OCI-LY7 (cell line): ENCODE measurements at regions not wholly inside any gene's neighbourhood (a gene's known extent, or its start where the extent isn't known, plus 50 kb on each side); places are given as distances from the start of the nearest gene placed in this dataset.

Experiments used
- BruUV-seq: library from RNA; stranded (reverse); fragments of 400-500 nt; replicated peaks from 2 replicates; lab custom pipeline; 2021; lab: Mats Ljungman, UMichigan
- CTCF ChIA-PET: fragments of 300-600 bp; sonication (Branson Sonifier 250); formaldehyde crosslinking; loops from one replicate; lab custom pipeline; 2022; ENCODE audit warnings: antibody characterized with exemption; ENCODE audit not compliant: unreplicated experiment; lab: Charles Lee
- POLR2A ChIA-PET: fragments of 300-600 bp; sonication (Branson Sonifier 250); formaldehyde crosslinking; loops from one replicate; lab custom pipeline; 2022; ENCODE audit warnings: antibody characterized with exemption; lab: Charles Lee
- DNase-seq: peaks from one replicate; pipeline ENCODE4 v3.0.0-alpha.2; 2015; ENCODE audit warnings: low spot score
- H2AFZ ChIP-seq: fragments of 200-600 bp; sonication (generic), shearing (Covaris generic); 2 replicates; pipeline ENCODE4 v1.6.1; 2014; ENCODE audit warnings: mild to moderate bottlenecking, antibody characterized with exemption, low read length, moderate library complexity
- H3K27ac ChIP-seq: fragments of 200-600 bp; sonication (generic); 2 replicates; pipeline ENCODE4 v1.5.1; 2014; ENCODE audit warnings: mixed run types, low read depth, mild to moderate bottlenecking, moderate library complexity, low read length, inconsistent platforms; ENCODE audit not compliant: poor library complexity, severe bottlenecking
- H3K36me3 ChIP-seq: fragments of 200-600 bp; sonication (generic); 2 replicates; pipeline ENCODE4 v1.6.1; 2014; ENCODE audit warnings: mild to moderate bottlenecking, antibody characterized with exemption, low read length, moderate library complexity, mixed read lengths; ENCODE audit not compliant: insufficient read depth
- H3K4me1 ChIP-seq: fragments of 200-600 bp; sonication (generic); 2 replicates; pipeline ENCODE4 v1.5.1; 2014; ENCODE audit warnings: mild to moderate bottlenecking, low read length; ENCODE audit not compliant: insufficient read depth, poor library complexity, severe bottlenecking
- H3K4me2 ChIP-seq: fragments of 200-600 bp; sonication (generic); 2 replicates; pipeline ENCODE4 v1.6.1; 2014; ENCODE audit warnings: mild to moderate bottlenecking, low read length
- H3K4me3 ChIP-seq: fragments of 200-600 bp; sonication (generic); 2 replicates; pipeline ENCODE4 v1.5.1; 2014; ENCODE audit warnings: mild to moderate bottlenecking, low read depth, low read length; ENCODE audit not compliant: poor library complexity, severe bottlenecking
- H3K79me2 ChIP-seq: fragments of 200-600 bp; sonication (generic); 2 replicates; pipeline ENCODE4 v1.6.1; 2016; ENCODE audit warnings: low read depth, mild to moderate bottlenecking, low read length, moderate library complexity, mixed read lengths; ENCODE audit not compliant: insufficient read depth
- H3K9me2 ChIP-seq: fragments of 200-600 bp; sonication (generic); 2 replicates; pipeline ENCODE4 v1.6.1; 2016; ENCODE audit warnings: mild to moderate bottlenecking, low read length, mixed read lengths; ENCODE audit not compliant: insufficient read depth
- H3K9me3 ChIP-seq: fragments of 200-600 bp; sonication (generic); 2 replicates; pipeline ENCODE4 v1.6.1; 2014; ENCODE audit warnings: mild to moderate bottlenecking, mixed run types, low read length, mixed read lengths
- H4K20me1 ChIP-seq: fragments of 200-600 bp; sonication (generic); 2 replicates; pipeline ENCODE4 v1.6.1; 2014; ENCODE audit warnings: mild to moderate bottlenecking, antibody characterized with exemption, low read length, moderate library complexity, mixed read lengths; ENCODE audit not compliant: insufficient read depth
- CTCF ChIP-seq: fragments of 200-600 bp; sonication (generic); conservative IDR thresholded peaks from 2 replicates; pipeline ENCODE4 v1.5.1; 2014; ENCODE audit warnings: mild to moderate bottlenecking, antibody characterized with exemption, low read length, moderate library complexity, mixed read lengths
- EZH2phosphoT487 ChIP-seq: fragments of 200-600 bp; sonication (generic); IDR thresholded peaks from 2 replicates; pipeline ENCODE4 v1.6.1; 2018; ENCODE audit warnings: low read depth, borderline replicate concordance, mild to moderate bottlenecking, mixed run types, antibody characterized with exemption, low read length, moderate library complexity, mixed read lengths
- intact Hi-C: fragments of 100-400 bp; cut with micrococcal nuclease; formaldehyde crosslinking; loops from one replicate; pipeline ENCODE4 v1.10.0; 2022; ENCODE audit not compliant: unreplicated experiment

- H3K9me3 ChIP-seq, result no peaks in the 10 kb centered on the region
- no peaks in the 10 kb centered on the region for H3K79me2 ChIP-seq
- intact Hi-C loops, result no loop called here
- H3K4me2 ChIP-seq, result no peak overlapping the region
- H3K36me3 ChIP-seq, result no peaks in the 10 kb centered on the region
- DNase-seq, result no peak
- H3K9me2 ChIP-seq, result no peaks in the 10 kb centered on the region
- H3K27ac ChIP-seq, result no peak overlapping the region
- H2AFZ ChIP-seq, result no peak overlapping the region
- ChIA-PET POLR2A (no interaction called here), CTCF (no interaction called here)
- TF ChIP-seq CTCF (no peak), EZH2phosphoT487 (no peak)
- no TSS peak for BruUV-seq
- no peak overlapping the region for H3K4me3 ChIP-seq
- no peaks in the 10 kb centered on the region for H4K20me1 ChIP-seq
- H3K4me1 ChIP-seq, result no peaks in the 10 kb centered on the region
Measured at GRCh38 chr12:116504438-116504837, 54.7 kb upstream of the MAP1LC3B2 start.

- Histone ChIP-seq H3K27ac (no peak overlapping the region), H3K4me3 (no peak overlapping the region), H3K9me3 (no peaks in the 10 kb centered on the region), H3K36me3 (no peaks in the 10 kb centered on the region), H3K4me2 (no peak overlapping the region), H2AFZ (no peak overlapping the region), H3K4me1 (no peaks in the 10 kb centered on the region), H3K9me2 (no peaks in the 10 kb centered on the region), H3K79me2 (no peaks in the 10 kb centered on the region), H4K20me1 (no peaks in the 10 kb centered on the region)
- CTCF ChIA-PET, result no interaction called here
- no peak for DNase-seq
- POLR2A ChIA-PET, result no interaction called here
- no TSS peak for BruUV-seq
- intact Hi-C loops, result no loop called here
- TF ChIP-seq CTCF (no peak), EZH2phosphoT487 (no peak)
Measured at GRCh38 chr12:116506697-116507064, 52.5 kb upstream of the MAP1LC3B2 start.

GRCh38 chr12:116508145-116509121 lies 50.7 kb upstream of the MAP1LC3B2 start:
- no peaks in the 10 kb centered on the region for H3K36me3 ChIP-seq
- ChIA-PET POLR2A (interaction anchor here (0.6 kb wide), 1 partner anchor 106 kb away, joined by 3 read pairs; no protein-coding TSS in a partner anchor), CTCF (interaction anchor here (0.5 kb wide), 1 partner anchor 25 kb away, joined by 7 read pairs; no protein-coding TSS in a partner anchor)
- no peaks in the 10 kb centered on the region for H3K9me3 ChIP-seq
- no peaks in the 10 kb centered on the region for H3K9me2 ChIP-seq
- no peak overlapping the region for H3K4me3 ChIP-seq
- no peak overlapping the region for H2AFZ ChIP-seq
- intact Hi-C loops, result no loop called here
- TF ChIP-seq EZH2phosphoT487, result no peak
- no peak for TF ChIP-seq CTCF
- BruUV-seq, result no TSS peak
- H4K20me1 ChIP-seq, result no peaks in the 10 kb centered on the region
- no peaks in the 10 kb centered on the region for H3K4me1 ChIP-seq
- H3K79me2 ChIP-seq, result no peaks in the 10 kb centered on the region
- DNase-seq, result no peak
- H3K27ac ChIP-seq, result no peak overlapping the region
- no peak overlapping the region; the same call in 1 of the 2 replicates for H3K4me2 ChIP-seq
